Cardiac fibroblast (primary cell): ENCODE measurements at regions not wholly inside any gene's neighbourhood (a gene's known extent, or its start where the extent isn't known, plus 50 kb on each side); places are given as distances from the start of the nearest gene placed in this dataset.

Experiments used
- DNase-seq, 2 donors: peaks; one replicate each; pipeline versions ENCODE4 v3.0.0 to v3.0.0-alpha.2; 2010; ENCODE audit warnings: low read depth in 2 of 2
- H3K4me3 ChIP-seq, 2 donors: replicated peaks in 1 of 2; 1 replicate in 1 of 2; 2 replicates in 1 of 2; pipeline ENCODE4 v1.5.1; 2011; ENCODE audit warnings: low read depth in 2 of 2, low read length in 2 of 2, mild to moderate bottlenecking in 2 of 2, moderate library complexity in 1 of 2
- CTCF ChIP-seq: IDR thresholded peaks from one replicate; pipeline ENCODE4 v1.5.1; 2011; ENCODE audit warnings: low read depth, mild to moderate bottlenecking, low read length, inconsistent platforms

GRCh38 chr7:49523870-49524269 lies 249.6 kb upstream of the VWC2 start:
- no peak for TF ChIP-seq CTCF
- no peak overlapping the region for H3K4me3 ChIP-seq
- no peak for DNase-seq

- TF ChIP-seq CTCF = no peak
- H3K4me3 ChIP-seq = no peak overlapping the region
- no peak for DNase-seq
Observed at GRCh38 chr7:49527182-49527581, 246.3 kb upstream of the VWC2 start.

- DNase-seq = no peak
- no peak overlapping the region for H3K4me3 ChIP-seq
- no peak for TF ChIP-seq CTCF
Observed at GRCh38 chr7:49530481-49530880, 243.0 kb upstream of the VWC2 start.

- no peak for DNase-seq
- no peak overlapping the region for H3K4me3 ChIP-seq
- TF ChIP-seq CTCF = no peak
Observed at GRCh38 chr7:49563693-49564378, 209.6 kb upstream of the VWC2 start.

- H3K4me3 ChIP-seq = no peak overlapping the region
- no peak for DNase-seq
- no peak for TF ChIP-seq CTCF
Observed at GRCh38 chr7:49564379-49564714, 209.1 kb upstream of the VWC2 start.

GRCh38 chr7:49577576-49577975 lies 195.9 kb upstream of the VWC2 start:
- TF ChIP-seq CTCF = no peak
- no peak overlapping the region for H3K4me3 ChIP-seq
- no peak for DNase-seq

GRCh38 chr7:49579408-49579807 lies 194.0 kb upstream of the VWC2 start:
- no peak for TF ChIP-seq CTCF
- H3K4me3 ChIP-seq = no peak overlapping the region
- no peak for DNase-seq
